ENCODE measurements at regions not wholly inside any gene's neighbourhood (a gene's known extent, or its start where the extent isn't known, plus 50 kb on each side); places are given as distances from the start of the nearest gene placed in this dataset.

DNA sequence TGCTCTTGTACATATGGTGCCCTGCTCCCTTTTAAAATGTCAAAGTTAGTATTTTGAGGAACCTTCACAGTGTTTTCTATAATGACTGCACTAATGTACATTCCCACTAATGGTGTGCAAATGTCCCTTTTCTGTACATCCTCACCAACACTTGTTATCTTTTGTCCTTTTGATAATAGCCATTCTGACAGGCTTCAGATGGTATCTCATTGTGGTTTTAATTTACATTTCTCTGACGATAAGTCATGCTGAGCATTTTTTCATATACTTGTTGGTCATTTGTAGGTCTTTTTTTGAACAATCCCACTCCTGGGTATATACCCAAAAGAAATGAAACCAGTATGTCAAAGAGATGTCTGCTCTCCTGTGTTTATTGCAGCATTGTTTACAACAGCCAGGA lies 268.3 kb downstream of the FBXO15 start:
- TF ChIP-seq HDAC6 (IDR thresholded peaks at IDR 0.05; ENCODE audit: unreplicated experiment) (no peak), SUZ12 (IDR thresholded peaks at IDR 0.05; ENCODE audit: unreplicated experiment) (no peak), YY1 (IDR thresholded peaks at IDR 0.05; ENCODE audit: low read depth, low read length) (no peak), IRF4 (IDR thresholded peaks at IDR 0.05; ENCODE audit: low read depth, low read length) (no peak), ATF7 (IDR thresholded peaks at IDR 0.05; ENCODE audit: low read depth) (no peak), CBX3 (IDR thresholded peaks at IDR 0.05; ENCODE audit: borderline replicate concordance, low read depth) (no peak), NFYB (IDR thresholded peaks at IDR 0.05; ENCODE audit: insufficient read depth, low read depth, low read length) (no peak), FOXK2 (IDR thresholded peaks at IDR 0.05) (no peak), NFIC (IDR thresholded peaks at IDR 0.05; ENCODE audit: low read depth, low read length) (no peak), CHD2 (IDR thresholded peaks at IDR 0.05; ENCODE audit: borderline replicate concordance, low read depth, low read length) (no peak), CHD4 (IDR thresholded peaks at IDR 0.05) (no peak), MXI1 (IDR thresholded peaks at IDR 0.05; ENCODE audit: low read depth, low read length) (no peak), MTA3 (IDR thresholded peaks at IDR 0.05; ENCODE audit: borderline replicate concordance, low read length) (no peak)
- TF ChIP-seq, protein P1, sequence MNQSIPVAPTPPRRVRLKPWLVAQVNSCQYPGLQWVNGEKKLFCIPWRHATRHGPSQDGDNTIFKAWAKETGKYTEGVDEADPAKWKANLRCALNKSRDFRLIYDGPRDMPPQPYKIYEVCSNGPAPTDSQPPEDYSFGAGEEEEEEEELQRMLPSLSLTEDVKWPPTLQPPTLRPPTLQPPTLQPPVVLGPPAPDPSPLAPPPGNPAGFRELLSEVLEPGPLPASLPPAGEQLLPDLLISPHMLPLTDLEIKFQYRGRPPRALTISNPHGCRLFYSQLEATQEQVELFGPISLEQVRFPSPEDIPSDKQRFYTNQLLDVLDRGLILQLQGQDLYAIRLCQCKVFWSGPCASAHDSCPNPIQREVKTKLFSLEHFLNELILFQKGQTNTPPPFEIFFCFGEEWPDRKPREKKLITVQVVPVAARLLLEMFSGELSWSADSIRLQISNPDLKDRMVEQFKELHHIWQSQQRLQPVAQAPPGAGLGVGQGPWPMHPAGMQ (IDR thresholded peaks at IDR 0.05; ENCODE audit: borderline replicate concordance): no peak
- TF ChIP-seq, protein P2, sequence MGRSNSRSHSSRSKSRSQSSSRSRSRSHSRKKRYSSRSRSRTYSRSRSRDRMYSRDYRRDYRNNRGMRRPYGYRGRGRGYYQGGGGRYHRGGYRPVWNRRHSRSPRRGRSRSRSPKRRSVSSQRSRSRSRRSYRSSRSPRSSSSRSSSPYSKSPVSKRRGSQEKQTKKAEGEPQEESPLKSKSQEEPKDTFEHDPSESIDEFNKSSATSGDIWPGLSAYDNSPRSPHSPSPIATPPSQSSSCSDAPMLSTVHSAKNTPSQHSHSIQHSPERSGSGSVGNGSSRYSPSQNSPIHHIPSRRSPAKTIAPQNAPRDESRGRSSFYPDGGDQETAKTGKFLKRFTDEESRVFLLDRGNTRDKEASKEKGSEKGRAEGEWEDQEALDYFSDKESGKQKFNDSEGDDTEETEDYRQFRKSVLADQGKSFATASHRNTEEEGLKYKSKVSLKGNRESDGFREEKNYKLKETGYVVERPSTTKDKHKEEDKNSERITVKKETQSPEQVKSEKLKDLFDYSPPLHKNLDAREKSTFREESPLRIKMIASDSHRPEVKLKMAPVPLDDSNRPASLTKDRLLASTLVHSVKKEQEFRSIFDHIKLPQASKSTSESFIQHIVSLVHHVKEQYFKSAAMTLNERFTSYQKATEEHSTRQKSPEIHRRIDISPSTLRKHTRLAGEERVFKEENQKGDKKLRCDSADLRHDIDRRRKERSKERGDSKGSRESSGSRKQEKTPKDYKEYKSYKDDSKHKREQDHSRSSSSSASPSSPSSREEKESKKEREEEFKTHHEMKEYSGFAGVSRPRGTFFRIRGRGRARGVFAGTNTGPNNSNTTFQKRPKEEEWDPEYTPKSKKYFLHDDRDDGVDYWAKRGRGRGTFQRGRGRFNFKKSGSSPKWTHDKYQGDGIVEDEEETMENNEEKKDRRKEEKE (IDR thresholded peaks at IDR 0.05): no peak
- RAD21 ChIA-PET (ENCODE audit: unreplicated experiment): no interaction called here
- no peak overlapping the region for H3K27ac ChIP-seq (ENCODE audit: control insufficient read depth, insufficient read depth)
- POLR2A ChIA-PET: no interaction called here
- in situ Hi-C loops (cut with MboI) (no loop called here), intact Hi-C loops (cut with micrococcal nuclease; ENCODE audit: unreplicated experiment) (no loop called here)
- H3K27me3 ChIP-seq (replicated peaks in 1 of 2; ENCODE audit: control insufficient read depth in 2 of 2, insufficient read depth in 2 of 2, low read length in 1 of 2): no peaks in the 10 kb centered on the region
- H3K4me1 ChIP-seq (ENCODE audit: control insufficient read depth, insufficient read depth, low read length): no peaks in the 10 kb centered on the region
- H3K4me3 ChIP-seq: no peak overlapping the region
- H3K9ac ChIP-seq (ENCODE audit: control insufficient read depth, insufficient read depth, low read length): no peak overlapping the region
- H3K4me2 ChIP-seq (ENCODE audit: control insufficient read depth, insufficient read depth): no peak overlapping the region
- FAIRE-seq (no peak), ATAC-seq (no peak), DNase-seq (ENCODE audit: low read depth, low spot score) (no peak)
- no peak overlapping the region for H2AFZ ChIP-seq (ENCODE audit: control insufficient read depth, low read depth, low read length)
- WGBS (ENCODE audit: insufficient coverage, insufficient replicate concordance, low lambda C conversion rate, missing lambda C conversion rate): 57% methylated on average over 1 of the region's 1 CpG
- no TSS peak for BruUV-seq (replicated peaks)
- no peaks in the 10 kb centered on the region for H3K79me2 ChIP-seq (ENCODE audit: control insufficient read depth, insufficient read depth, low read length)
- CTCF ChIA-PET: no interaction called here
- SMC1A ChIA-PET (ENCODE audit: uncharacterized antibody, unreplicated experiment): no interaction called here
- no peaks in the 10 kb centered on the region for H4K20me1 ChIP-seq (ENCODE audit: control insufficient read depth, insufficient read depth)
- no peaks in the 10 kb centered on the region for H3K36me3 ChIP-seq (ENCODE audit: control insufficient read depth in 2 of 2, insufficient read depth in 2 of 2, low read length in 1 of 2)
- H3K9me3 ChIP-seq (replicated peaks; ENCODE audit: control insufficient read depth, insufficient read depth, low read length): no peaks in the 10 kb centered on the region
